ENCODE measurements at regions not wholly inside any gene's neighbourhood (a gene's known extent, or its start where the extent isn't known, plus 50 kb on each side); places are given as distances from the start of the nearest gene placed in this dataset.

DNA sequence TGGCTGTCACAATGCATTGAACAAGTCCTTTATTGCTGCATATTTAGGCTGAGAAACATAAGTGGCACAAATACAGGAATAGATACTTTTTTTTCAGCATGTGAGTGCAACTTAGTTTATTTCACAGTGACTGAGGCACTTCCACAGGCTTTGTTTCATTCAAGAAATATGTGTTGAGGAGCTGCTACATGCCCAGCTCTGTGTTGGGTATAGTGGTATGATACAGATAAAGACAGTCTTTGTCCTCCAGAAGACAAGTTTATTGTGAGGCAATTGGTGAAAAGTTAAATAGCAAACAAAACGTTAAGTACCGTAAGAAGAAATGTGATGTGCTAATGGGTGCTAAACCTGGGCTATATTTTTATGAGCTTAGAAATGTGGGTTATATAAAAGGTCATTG is 186.4 kb downstream of the SPRY1 start:
- intact Hi-C loops (cut with DNase I; ENCODE audit: low total_unique reads): no loop called here
- no peaks in the 10 kb centered on the region for H3K27me3 ChIP-seq (replicated peaks in 1 of 7)
- H3K4me3 ChIP-seq: no peak overlapping the region
- peaks cover 0 to 4% (median under 1%) of the 10 kb centered on the region in 6 donors for H3K4me1 ChIP-seq
- TF ChIP-seq CTCF (IDR thresholded peaks at IDR 0.05 in 8 of 11, conservative IDR thresholded peaks at IDR 0.05 in 3 of 11): no peak
- TF ChIP-seq POLR2A (IDR thresholded peaks at IDR 0.05): no peak
- no peak for TF ChIP-seq POLR2AphosphoS5 (IDR thresholded peaks at IDR 0.05)
- 92 to 98% (median 95%) methylated on average over 2 of the region's 2 CpGs for WGBS, 5 donors
- H3K9me3 ChIP-seq: peaks cover 0 to 23% (median 16%) of the 10 kb centered on the region in 8 donors
- DNase-seq: no peak
- H3K36me3 ChIP-seq: no peaks in the 10 kb centered on the region
- no peak overlapping the region for H3K27ac ChIP-seq

GRCh38 chr4:123585111-123585510 is 188.5 kb downstream of the SPRY1 start:
- TF ChIP-seq POLR2A (IDR thresholded peaks at IDR 0.05) (no peak), POLR2AphosphoS5 (IDR thresholded peaks at IDR 0.05) (no peak), CTCF (IDR thresholded peaks at IDR 0.05 in 8 of 11, conservative IDR thresholded peaks at IDR 0.05 in 3 of 11) (no peak)
- intact Hi-C loops (cut with DNase I; ENCODE audit: low total_unique reads): no loop called here

DNA sequence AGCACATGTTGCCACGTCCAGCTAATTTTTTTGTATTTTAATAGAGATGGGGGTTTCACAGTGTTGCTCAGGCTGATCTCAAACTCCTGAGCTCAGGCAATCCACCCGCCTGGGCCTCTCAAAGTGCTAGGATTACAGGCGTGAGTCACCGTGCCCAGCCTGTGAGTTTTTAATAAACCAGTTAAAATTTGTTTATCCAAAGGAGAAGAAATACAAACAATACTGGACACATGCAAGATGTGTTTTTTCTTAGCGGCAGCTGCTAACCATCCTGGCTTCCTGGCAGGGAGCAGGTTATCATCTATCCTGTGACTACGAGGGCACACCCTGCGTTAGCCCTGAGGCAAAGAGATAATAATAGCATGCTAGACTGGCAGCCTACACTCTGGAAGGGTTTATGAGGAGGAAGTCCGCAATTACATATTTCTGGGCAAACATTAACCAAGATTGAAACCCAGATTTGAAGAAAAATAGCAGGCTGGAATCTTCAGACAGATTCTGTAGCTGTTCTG is 191.4 kb downstream of the SPRY1 start:
- DNase-seq: no peak
- H3K36me3 ChIP-seq: no peaks in the 10 kb centered on the region
- H3K27me3 ChIP-seq (replicated peaks in 1 of 7): no peaks in the 10 kb centered on the region
- intact Hi-C loops (cut with DNase I; ENCODE audit: low total_unique reads): no loop called here
- TF ChIP-seq CTCF (IDR thresholded peaks at IDR 0.05 in 8 of 11, conservative IDR thresholded peaks at IDR 0.05 in 3 of 11) (no peak), POLR2AphosphoS5 (IDR thresholded peaks at IDR 0.05) (no peak), POLR2A (IDR thresholded peaks at IDR 0.05) (no peak)
- H3K27ac ChIP-seq: peak overlapping the region in 6 of 8 donors; percentile 5 to 49 (median 31)
- no peak overlapping the region for H3K4me3 ChIP-seq
- 67 to 77% (median 72%) methylated on average over 8 of the region's 8 CpGs for WGBS, 5 donors
- H3K4me1 ChIP-seq: peaks cover 0 to 16% (median 4%) of the 10 kb centered on the region in 6 donors
- no peaks in the 10 kb centered on the region for H3K9me3 ChIP-seq

More at GRCh38 chr4:123585111-123585510, 188.5 kb downstream of the SPRY1 start:
- no peak for DNase-seq
- Histone ChIP-seq H3K27ac (no peak overlapping the region), H3K4me3 (no peak overlapping the region), H3K4me1 (peaks cover 0 to 16% (median 4%) of the 10 kb centered on the region in 6 donors), H3K27me3 (replicated peaks in 1 of 7) (no peaks in the 10 kb centered on the region), H3K36me3 (no peaks in the 10 kb centered on the region), H3K9me3 (peaks cover 0 to 21% (median 15%) of the 10 kb centered on the region in 8 donors)
- WGBS, 5 donors: 85 to 99% (median 90%) methylated on average over 2 of the region's 2 CpGs

DNA sequence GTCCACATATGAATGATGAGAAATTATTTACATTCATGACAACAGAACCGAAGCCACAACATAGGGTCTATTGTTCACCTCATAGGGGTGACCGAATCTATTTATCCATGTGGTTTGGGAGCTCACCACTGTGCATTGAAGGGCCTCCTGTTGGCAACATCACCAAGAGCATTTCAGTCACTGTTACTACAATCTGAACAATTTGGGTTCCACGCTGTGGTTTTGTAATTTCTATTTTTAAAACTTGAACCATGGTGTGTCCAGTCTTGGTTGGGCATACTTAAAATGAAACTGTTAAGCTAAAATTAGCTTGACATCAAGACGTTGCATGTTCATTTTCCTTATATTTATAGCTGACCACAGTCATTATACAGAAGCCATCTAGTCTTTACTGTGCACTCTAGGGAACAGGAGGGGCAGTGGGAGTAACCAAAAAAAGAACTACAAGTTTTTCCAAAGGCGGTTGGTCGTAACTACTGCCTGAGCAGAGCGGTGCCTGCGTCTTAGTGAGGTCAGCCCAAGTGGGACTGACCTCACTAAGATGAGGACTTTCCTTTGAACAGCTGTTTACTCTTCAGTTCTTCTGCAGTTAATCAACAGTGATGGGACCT is 192.1 kb downstream of the SPRY1 start:
- peak overlapping the region in 6 of 8 donors; percentile 5 to 49 (median 31) for H3K27ac ChIP-seq
- 55 to 63% (median 57%) methylated on average over 8 of the region's 8 CpGs for WGBS, 5 donors

More for the DNA sequence above, 192.1 kb downstream of the SPRY1 start:
- no peak for TF ChIP-seq POLR2AphosphoS5 (IDR thresholded peaks at IDR 0.05)
- TF ChIP-seq POLR2A (IDR thresholded peaks at IDR 0.05): no peak
- TF ChIP-seq CTCF (IDR thresholded peaks at IDR 0.05 in 8 of 11, conservative IDR thresholded peaks at IDR 0.05 in 3 of 11): no peak
- H3K4me1 ChIP-seq: peaks cover 0 to 16% (median 4%) of the 10 kb centered on the region in 6 donors
- H3K36me3 ChIP-seq: no peaks in the 10 kb centered on the region
- H3K27me3 ChIP-seq (replicated peaks in 1 of 7): no peaks in the 10 kb centered on the region
- H3K4me3 ChIP-seq: no peak overlapping the region
- intact Hi-C loops (cut with DNase I; ENCODE audit: low total_unique reads): no loop called here
- no peaks in the 10 kb centered on the region for H3K9me3 ChIP-seq
- no peak for DNase-seq
